ENCODE measurements at regions not wholly inside any gene's neighbourhood (a gene's known extent, or its start where the extent isn't known, plus 50 kb on each side); places are given as distances from the start of the nearest gene placed in this dataset.
A peak's percentile ranks its signal among the peaks of the same experiment; 100 is the strongest.

- peak overlapping the region; percentile 27 for H3K4me2 ChIP-seq (ENCODE audit: control insufficient read depth, extremely low read depth, insufficient read depth, low read depth, low read length)
- no peaks in the 10 kb centered on the region for H4K20me1 ChIP-seq (ENCODE audit: control insufficient read depth, extremely low read depth, insufficient read depth, low read length)
- dilution Hi-C loops (cut with MboI; ENCODE audit: extremely low pct_ligation_motif_present, low sequenced_read_pairs) = no loop called here
- DNase-seq (ENCODE audit: low read depth, low spot score) = no peak
- H3K9me3 ChIP-seq (ENCODE audit: control insufficient read depth, low read depth, low read length) = no peaks in the 10 kb centered on the region
- H3K4me1 ChIP-seq (ENCODE audit: control insufficient read depth, extremely low read depth, insufficient read depth, low read length) = peaks cover 74% of the 10 kb centered on the region
- peak overlapping the region; percentile 94 for H3K27ac ChIP-seq (ENCODE audit: control insufficient read depth, insufficient read depth, low read length)
- no peaks in the 10 kb centered on the region for H3K36me3 ChIP-seq (ENCODE audit: control insufficient read depth in 2 of 2, extremely low read depth in 1 of 2, insufficient read depth in 2 of 2, low read length in 2 of 2)
- FAIRE-seq = peak; percentile 23
- H3K9ac ChIP-seq (ENCODE audit: control insufficient read depth, extremely low read depth, insufficient read depth, low read length) = no peak overlapping the region
- H3K79me2 ChIP-seq (ENCODE audit: control insufficient read depth, insufficient read depth, low read length) = no peaks in the 10 kb centered on the region
- no peak overlapping the region for H2AFZ ChIP-seq (ENCODE audit: control insufficient read depth, low read length)
- no peaks in the 10 kb centered on the region for H3K9me1 ChIP-seq (ENCODE audit: control insufficient read depth, extremely low read depth, insufficient read depth, low read length)
- H3K4me3 ChIP-seq (ENCODE audit: control insufficient read depth in 2 of 3, extremely low read depth in 1 of 3, insufficient read depth in 2 of 3, low read depth in 1 of 3, low read length in 3 of 3) = no peak overlapping the region
- TF ChIP-seq EZH2 (IDR thresholded peaks at IDR 0.05; ENCODE audit: low read length) (no peak), CTCF (optimal IDR thresholded peaks at IDR 0.05 in 1 of 3, IDR thresholded peaks at IDR 0.05 in 1 of 3, conservative IDR thresholded peaks at IDR 0.05 in 1 of 3; ENCODE audit: extremely low read depth in 1 of 3, insufficient read depth in 2 of 3, low read length in 3 of 3) (no peak)
- H3K27me3 ChIP-seq (ENCODE audit: control insufficient read depth, extremely low read depth, insufficient read depth, low read length) = no peaks in the 10 kb centered on the region
These were observed 107.4 kb downstream of the MATN1 start for GRCh38 chr1:30615816-30616590.

GRCh38 chr1:30615076-30615795, 108.1 kb downstream of the MATN1 start:
- peak overlapping the region; percentile 27 for H3K4me2 ChIP-seq (ENCODE audit: control insufficient read depth, extremely low read depth, insufficient read depth, low read depth, low read length)
- no peaks in the 10 kb centered on the region for H3K9me1 ChIP-seq (ENCODE audit: control insufficient read depth, extremely low read depth, insufficient read depth, low read length)
- H3K9me3 ChIP-seq (ENCODE audit: control insufficient read depth, low read depth, low read length) = no peaks in the 10 kb centered on the region
- no peak overlapping the region for H2AFZ ChIP-seq (ENCODE audit: control insufficient read depth, low read length)
- H3K36me3 ChIP-seq (ENCODE audit: control insufficient read depth in 2 of 2, extremely low read depth in 1 of 2, insufficient read depth in 2 of 2, low read length in 2 of 2) = no peaks in the 10 kb centered on the region
- H4K20me1 ChIP-seq (ENCODE audit: control insufficient read depth, extremely low read depth, insufficient read depth, low read length) = no peaks in the 10 kb centered on the region
- peak overlapping the region; percentile 50 for H3K27ac ChIP-seq (ENCODE audit: control insufficient read depth, insufficient read depth, low read length)
- no peaks in the 10 kb centered on the region for H3K79me2 ChIP-seq (ENCODE audit: control insufficient read depth, insufficient read depth, low read length)
- FAIRE-seq (peak; percentile 91), DNase-seq (ENCODE audit: low read depth, low spot score) (no peak)
- H3K27me3 ChIP-seq (ENCODE audit: control insufficient read depth, extremely low read depth, insufficient read depth, low read length) = no peaks in the 10 kb centered on the region
- no peak overlapping the region for H3K9ac ChIP-seq (ENCODE audit: control insufficient read depth, extremely low read depth, insufficient read depth, low read length)
- H3K4me3 ChIP-seq (ENCODE audit: control insufficient read depth in 2 of 3, extremely low read depth in 1 of 3, insufficient read depth in 2 of 3, low read depth in 1 of 3, low read length in 3 of 3) = no peak overlapping the region
- dilution Hi-C loops (cut with MboI; ENCODE audit: extremely low pct_ligation_motif_present, low sequenced_read_pairs) = no loop called here
- peaks cover 74% of the 10 kb centered on the region for H3K4me1 ChIP-seq (ENCODE audit: control insufficient read depth, extremely low read depth, insufficient read depth, low read length)
- no peak for TF ChIP-seq EZH2 (IDR thresholded peaks at IDR 0.05; ENCODE audit: low read length)
- TF ChIP-seq CTCF (optimal IDR thresholded peaks at IDR 0.05 in 1 of 3, IDR thresholded peaks at IDR 0.05 in 1 of 3, conservative IDR thresholded peaks at IDR 0.05 in 1 of 3; ENCODE audit: extremely low read depth in 1 of 3, insufficient read depth in 2 of 3, low read length in 3 of 3) = no peak

All from keratinocyte (primary cell).